Erythroblast (primary cell): ENCODE measurements at regions not wholly inside any gene's neighbourhood (a gene's known extent, or its start where the extent isn't known, plus 50 kb on each side); places are given as distances from the start of the nearest gene placed in this dataset.

Experiments
- DNase-seq, 2 experiments: peaks; one replicate each; lab custom pipeline; 2025; lab: John Stamatoyannopoulos, UW
- GATA1 ChIP-seq: IDR thresholded peaks from 2 replicates; pipeline ENCODE4 v1.6.1; 2011; ENCODE audit warnings: low read depth, mild to moderate bottlenecking, control low read depth, low read length, moderate library complexity
- POLR2A ChIP-seq: IDR thresholded peaks from 2 replicates; pipeline ENCODE4 v1.6.1; 2011; ENCODE audit warnings: mild to moderate bottlenecking, low read length

- no peak for DNase-seq
- no peak for TF ChIP-seq POLR2A
- no peak for TF ChIP-seq GATA1
Measured at GRCh38 chrX:25558137-25558536, 542.4 kb upstream of the ARX start.

GRCh38 chrX:25561190-25561589, 545.4 kb upstream of the ARX start:
- TF ChIP-seq GATA1 (no peak), POLR2A (no peak)
- no peak for DNase-seq

GRCh38 chrX:25573631-25574030, 557.9 kb upstream of the ARX start:
- DNase-seq, result no peak
- no peak for TF ChIP-seq GATA1
- no peak for TF ChIP-seq POLR2A

GRCh38 chrX:25596921-25597320, 541.2 kb upstream of the MAGEB18 start:
- no peak for DNase-seq
- no peak for TF ChIP-seq POLR2A
- TF ChIP-seq GATA1, result no peak

- no peak for DNase-seq
Measured at GRCh38 chrX:25597551-25597950, 540.6 kb upstream of the MAGEB18 start.

GRCh38 chrX:25599061-25599460, 539.1 kb upstream of the MAGEB18 start:
- TF ChIP-seq GATA1, result no peak
- DNase-seq, result no peak

More at GRCh38 chrX:25597551-25597950, 540.6 kb upstream of the MAGEB18 start:
- TF ChIP-seq POLR2A, result no peak
- TF ChIP-seq GATA1, result no peak

- DNase-seq, result no peak
Measured at GRCh38 chrX:25600776-25601175, 537.4 kb upstream of the MAGEB18 start.

GRCh38 chrX:25601323-25601722, 536.8 kb upstream of the MAGEB18 start:
- no peak for DNase-seq
- TF ChIP-seq GATA1, result no peak
- no peak for TF ChIP-seq POLR2A

More at GRCh38 chrX:25600776-25601175, 537.4 kb upstream of the MAGEB18 start:
- TF ChIP-seq POLR2A, result no peak
- no peak for TF ChIP-seq GATA1

GRCh38 chrX:25618248-25618647, 519.9 kb upstream of the MAGEB18 start:
- no peak for TF ChIP-seq POLR2A
- no peak for TF ChIP-seq GATA1
- no peak for DNase-seq

GRCh38 chrX:25640276-25640675, 497.9 kb upstream of the MAGEB18 start:
- DNase-seq, result no peak
- no peak for TF ChIP-seq GATA1
- TF ChIP-seq POLR2A, result no peak

GRCh38 chrX:25646156-25646555, 492.0 kb upstream of the MAGEB18 start:
- TF ChIP-seq GATA1, result no peak
- TF ChIP-seq POLR2A, result no peak
- DNase-seq, result no peak

- TF ChIP-seq POLR2A (no peak), GATA1 (no peak)
- DNase-seq, result no peak
Measured at GRCh38 chrX:25648790-25649189, 489.4 kb upstream of the MAGEB18 start.

GRCh38 chrX:25650216-25650820, 487.8 kb upstream of the MAGEB18 start:
- DNase-seq, result no peak
- TF ChIP-seq GATA1, result no peak
- TF ChIP-seq POLR2A, result no peak

GRCh38 chrX:25659317-25659716, 478.8 kb upstream of the MAGEB18 start:
- DNase-seq, result no peak
- no peak for TF ChIP-seq GATA1
- no peak for TF ChIP-seq POLR2A

- no peak for TF ChIP-seq GATA1
- no peak for TF ChIP-seq POLR2A
- no peak for DNase-seq
Measured at GRCh38 chrX:25663701-25664100, 474.4 kb upstream of the MAGEB18 start.

- TF ChIP-seq GATA1 (no peak), POLR2A (no peak)
- DNase-seq, result no peak
Measured at GRCh38 chrX:25665431-25665830, 472.7 kb upstream of the MAGEB18 start.
